GM19328 (cell line): ENCODE measurements at regions not wholly inside any gene's neighbourhood (a gene's known extent, or its start where the extent isn't known, plus 50 kb on each side); places are given as distances from the start of the nearest gene placed in this dataset.

Experiments used
- ATAC-seq: cut with Tn5 transposase; IDR thresholded peaks from one replicate; pipeline ENCODE4 v1.9.1; 2021; ENCODE audit warnings: mild to moderate bottlenecking, moderate library complexity; ENCODE audit not compliant: unreplicated experiment

DNA sequence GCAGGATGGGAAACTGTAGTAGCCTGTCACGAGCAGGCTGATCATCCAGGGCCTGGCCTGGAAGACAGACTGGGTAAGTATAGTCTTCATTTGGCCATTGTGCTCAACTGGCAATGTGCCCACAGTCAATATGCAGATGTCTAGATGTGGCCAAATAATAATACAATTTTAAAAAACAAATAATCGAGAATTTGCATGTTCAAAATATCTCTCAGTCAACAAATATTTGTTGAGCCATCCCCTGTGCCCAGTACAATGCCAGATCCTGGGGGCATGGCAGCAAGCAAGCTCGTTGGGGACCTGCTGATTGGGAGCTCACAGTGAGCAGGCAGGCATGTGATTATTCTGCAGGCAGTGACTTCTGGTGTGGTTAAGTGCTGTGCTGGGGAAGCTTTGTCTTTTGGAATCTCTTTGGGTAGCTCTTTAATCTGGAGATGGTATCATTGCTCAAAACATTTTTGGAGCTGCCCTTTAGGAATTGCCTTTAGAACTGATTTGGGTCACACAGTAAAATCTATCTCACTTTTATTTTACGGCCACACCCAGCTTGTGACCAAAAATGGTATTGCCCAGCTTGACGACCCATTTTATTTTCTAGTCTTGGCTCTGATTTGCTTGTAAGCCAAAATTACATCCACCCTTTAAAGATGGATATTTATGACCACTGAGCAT is 92.2 kb downstream of the PLCE1 start:
- no peak for ATAC-seq

DNA sequence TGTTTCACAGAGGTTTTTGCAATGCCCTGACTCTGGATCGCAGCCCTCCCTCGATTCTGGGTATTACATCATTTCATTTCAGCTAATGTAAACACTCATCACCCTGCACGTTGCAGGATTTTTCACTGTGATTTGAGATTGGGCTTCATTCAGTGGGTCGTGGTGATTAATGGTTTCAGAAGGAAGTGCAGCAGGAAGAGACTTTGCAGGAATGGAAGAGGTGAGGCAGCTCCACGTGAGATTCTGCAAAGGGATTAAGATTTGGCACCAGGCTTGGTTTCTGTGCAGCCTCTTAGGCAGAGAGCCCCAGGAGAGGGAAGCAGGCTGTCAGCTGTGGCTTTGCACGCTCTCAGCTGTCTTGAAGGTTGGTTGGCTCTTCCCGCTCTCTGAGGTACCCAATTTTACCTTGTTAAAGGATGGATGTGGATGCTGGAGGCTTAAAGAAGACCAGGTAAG is 95.2 kb downstream of the PLCE1 start:
- no peak for ATAC-seq

DNA sequence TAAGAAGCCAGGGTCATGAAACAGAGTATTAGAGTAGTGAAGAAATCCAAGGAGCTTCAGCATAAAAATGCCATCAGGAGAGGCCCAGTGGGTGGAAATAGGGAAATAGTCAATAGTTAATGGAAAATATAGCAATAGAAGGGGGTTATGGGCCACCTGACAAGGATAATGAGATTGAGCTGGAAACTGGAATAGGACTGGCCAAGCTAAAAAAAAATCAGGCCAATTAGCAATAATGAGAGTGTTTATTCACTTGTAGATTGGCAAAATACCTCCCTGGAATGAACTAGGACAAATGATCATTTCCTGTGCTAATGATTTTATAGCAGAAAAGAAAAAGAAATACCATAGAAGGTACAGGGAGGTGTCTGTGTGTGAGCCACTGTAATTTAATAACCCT is 97.9 kb downstream of the PLCE1 start:
- ATAC-seq, result no peak

DNA sequence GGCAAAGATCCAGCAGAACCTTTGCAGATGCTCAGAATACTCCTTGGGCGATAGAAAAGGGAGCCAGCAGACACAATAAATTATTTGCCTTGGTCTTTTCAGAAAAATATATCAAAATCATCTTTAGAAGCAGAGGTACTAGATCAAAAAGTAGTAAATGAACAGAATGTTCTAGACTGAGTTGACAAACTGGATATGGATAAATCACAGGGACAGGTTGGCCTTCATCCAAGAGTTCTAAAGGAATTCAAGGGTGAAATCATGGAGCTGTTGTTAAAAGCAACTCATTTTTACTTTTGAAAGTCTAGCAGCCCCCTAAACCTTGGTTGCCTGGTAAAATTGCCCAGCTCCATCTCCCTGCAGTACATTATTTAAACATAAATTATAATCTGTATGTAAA is 99.1 kb downstream of the PLCE1 start:
- no peak for ATAC-seq

DNA sequence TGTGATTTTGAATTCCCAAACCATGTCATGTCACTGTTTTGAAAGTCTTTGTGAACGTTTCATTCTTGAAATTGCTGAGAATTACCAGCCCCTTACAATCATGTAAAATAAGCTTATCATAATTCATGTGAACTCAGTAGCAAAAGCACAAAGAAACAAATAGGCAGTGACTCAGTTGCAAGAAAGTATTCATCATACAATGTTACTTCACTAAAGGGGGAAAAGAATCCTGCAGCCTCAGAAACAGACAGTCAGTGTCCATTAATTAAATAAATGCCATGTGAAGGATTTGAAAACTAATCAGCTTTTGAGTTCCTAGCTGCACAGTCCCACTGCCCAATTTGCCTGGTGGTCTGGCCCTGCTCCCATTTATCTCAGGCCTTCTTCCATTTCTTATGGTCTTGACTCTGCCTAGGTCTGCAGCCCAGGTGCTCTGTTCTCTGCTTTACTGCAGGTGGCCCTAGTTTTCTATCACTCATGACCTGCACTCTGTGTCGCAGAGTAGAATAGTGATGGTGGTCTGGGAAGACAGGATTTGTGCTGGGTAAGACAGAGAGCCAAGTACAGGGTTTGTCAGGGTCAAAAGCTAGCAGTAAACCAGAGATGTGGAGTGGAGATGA is 99.7 kb downstream of the PLCE1 start:
- no peak for ATAC-seq

DNA sequence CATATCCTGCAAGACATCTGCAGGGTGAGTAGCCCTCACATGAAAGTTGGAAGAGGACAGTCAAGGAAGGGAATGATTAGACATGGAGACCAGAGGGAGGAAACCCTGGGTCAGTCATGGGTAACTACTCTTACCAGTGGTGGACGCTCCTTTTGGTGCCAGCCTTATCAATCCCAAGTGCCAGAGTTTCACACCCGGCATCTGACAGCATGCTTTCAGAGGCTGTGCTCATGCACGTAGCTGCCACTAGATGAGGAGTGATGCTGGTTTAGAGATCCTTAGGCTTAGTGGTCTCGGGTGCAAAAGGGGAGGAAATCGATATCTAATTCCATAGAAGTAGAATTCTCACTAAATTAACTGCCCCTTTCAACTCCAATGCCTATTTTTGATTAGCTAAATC is 100.8 kb downstream of the PLCE1 start:
- ATAC-seq, result no peak

DNA sequence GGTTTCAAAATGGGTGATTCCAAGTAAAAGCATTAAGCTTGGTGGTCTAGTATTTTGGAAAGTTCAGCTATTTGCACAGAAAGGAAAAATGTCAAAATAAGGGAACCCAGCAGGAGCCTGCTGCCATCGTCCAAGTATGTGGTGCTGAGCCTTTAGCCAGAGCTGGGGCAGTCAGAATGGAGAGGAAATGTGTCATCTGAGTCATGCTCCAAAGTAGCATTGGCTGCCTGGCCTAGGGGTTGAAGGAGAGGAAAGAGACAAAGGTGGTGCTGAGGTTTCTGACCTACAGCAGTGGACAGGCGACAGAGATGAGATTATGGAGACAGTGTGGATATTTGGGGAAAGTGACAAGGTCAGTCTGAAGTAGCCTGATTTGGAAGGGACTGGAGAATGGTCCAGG is 103.9 kb downstream of the PLCE1 start:
- no peak for ATAC-seq

DNA sequence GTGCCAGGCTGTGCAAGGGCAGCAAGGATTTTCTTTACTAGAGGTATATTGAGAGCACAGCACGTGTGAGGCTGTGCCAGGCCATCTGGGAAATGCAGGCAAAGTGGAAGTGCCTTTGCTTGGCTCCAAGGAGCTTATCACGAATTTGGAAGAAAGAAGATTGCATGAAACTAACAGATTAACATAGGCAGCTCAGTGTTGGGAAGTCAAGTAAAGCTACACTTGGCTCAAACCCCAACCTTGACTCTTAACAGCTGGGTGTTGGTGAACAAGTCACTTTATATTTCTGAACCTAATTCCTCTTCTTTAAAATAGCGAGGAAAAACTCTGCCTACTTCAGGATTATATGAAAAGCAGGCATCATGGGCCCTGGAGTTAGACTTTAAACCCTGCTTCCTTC is 105.2 kb downstream of the PLCE1 start:
- ATAC-seq, result no peak

DNA sequence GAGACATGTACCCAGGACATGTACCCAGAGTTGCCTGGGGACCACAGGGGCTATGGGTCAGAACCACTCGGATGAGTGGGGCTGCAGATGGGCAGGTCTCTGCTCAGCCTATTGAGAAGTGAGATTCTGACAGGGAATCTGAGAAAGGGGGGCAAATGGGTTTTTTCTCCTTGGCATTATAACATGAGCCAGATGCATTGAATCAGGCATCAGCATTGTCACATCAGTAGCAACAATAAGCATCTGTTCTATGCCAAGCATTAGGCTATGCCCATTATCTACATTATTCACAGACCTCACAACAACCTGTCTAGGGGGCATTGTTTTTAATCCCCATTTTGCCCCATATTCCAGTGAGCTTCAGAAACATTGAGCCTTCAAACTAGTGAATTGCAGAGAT is 108.2 kb downstream of the PLCE1 start:
- ATAC-seq, result no peak

DNA sequence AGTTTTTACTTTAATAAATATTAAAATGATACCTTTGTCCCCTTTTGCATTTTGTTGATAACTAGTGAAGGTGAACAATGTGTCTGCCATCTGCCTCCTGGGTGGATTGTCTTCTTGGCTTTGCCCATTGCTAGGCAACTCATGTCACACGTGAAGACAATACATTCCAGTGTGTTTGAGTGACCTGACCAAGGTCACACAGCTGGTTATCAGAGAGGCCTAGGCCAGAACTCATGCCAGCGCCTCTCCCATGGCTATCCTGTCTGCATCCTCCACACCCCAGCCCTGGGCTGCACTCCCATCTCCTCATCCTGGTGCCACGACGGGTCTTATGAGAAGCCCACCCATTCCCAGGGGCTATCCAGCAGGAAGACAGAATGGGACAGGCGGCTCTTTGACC is 108.7 kb downstream of the PLCE1 start:
- ATAC-seq, result no peak

DNA sequence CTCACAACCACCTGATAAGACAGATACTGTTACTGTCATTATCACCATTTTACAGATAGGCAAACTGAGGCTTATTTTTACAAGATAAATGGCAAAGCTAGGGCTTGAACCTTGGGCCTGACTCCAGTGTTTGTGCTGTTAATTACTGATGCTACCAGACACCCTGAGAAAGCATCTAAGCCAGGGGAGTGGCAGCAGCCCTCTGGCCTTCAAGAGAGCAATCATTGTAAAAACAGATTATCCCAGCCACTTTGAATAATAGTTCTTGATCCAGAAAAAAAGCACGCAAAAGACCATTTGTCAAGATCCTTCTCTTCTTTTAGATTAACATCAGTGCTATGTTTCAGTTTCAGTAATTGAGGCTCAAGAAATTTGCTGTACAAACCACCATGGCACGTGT is 109.5 kb downstream of the PLCE1 start:
- no peak for ATAC-seq

DNA sequence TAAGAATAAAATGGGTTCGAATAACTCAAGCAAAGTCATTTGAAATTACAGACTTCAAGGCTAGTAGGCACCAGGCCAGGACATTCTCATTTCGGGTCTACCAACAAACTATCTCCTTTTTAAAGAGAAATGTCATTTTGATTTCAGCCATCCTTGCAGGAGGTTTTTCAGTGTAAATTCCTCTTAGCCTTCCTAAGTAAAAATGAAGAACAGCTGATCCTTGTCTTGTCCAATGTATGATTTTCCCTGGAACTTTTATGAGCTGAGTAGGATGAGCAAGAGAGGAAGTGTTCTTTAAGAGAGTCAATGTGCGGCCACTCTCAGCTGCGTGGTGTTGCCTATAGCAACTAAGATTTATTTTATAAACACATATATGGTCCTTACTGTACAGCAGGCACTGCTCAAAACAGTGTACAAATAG is 110.1 kb downstream of the PLCE1 start:
- no peak for ATAC-seq

DNA sequence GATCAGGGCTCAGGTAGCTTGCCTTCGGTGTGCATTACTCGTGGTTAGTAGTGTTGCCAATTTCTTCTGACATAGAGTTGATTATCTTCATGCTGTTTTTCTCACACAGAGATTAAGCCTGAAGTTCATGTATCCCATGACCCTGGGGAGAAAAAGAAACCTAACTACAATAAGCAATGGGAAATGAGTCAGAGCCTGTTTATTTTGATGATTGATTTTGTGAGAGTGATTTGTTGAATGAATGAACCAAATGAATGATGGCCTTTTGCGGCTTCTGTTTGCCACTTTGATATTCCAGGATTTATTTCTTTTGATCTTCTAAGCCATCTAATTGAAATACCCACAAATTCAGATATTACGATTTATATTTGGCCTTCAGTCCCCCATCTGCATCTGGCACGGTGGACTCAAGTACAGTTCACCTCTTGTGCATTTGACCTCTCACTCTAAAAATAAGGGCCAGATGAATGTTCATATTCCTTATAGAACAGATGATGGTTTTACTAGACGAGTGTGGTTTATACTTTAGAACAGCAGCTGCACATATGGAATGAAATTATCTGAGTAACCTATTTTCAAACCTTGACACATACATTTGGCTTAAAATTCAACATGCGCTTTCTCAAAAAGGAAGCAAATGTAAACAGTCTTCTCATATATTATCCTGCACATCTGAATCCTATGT is 110.7 kb downstream of the PLCE1 start:
- no peak for ATAC-seq

DNA sequence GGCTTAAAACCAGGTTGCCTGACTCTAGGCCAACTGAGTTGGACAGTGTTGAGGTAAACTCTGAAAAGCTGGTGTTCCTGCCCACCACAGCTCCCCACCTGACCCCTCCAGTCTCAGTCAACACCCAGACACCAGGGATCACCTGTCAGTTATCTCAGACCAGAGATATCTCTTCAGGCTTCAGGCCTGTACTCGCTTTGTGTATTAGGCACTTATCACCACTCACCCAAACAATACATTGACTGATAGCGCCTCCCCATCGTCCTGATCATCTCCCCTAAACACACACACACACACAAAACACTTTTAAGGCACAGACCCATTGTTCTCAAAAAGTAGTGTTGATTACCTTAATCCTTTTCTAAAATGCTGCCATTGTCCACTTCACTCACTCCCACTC is 111.5 kb downstream of the PLCE1 start:
- ATAC-seq, result no peak

DNA sequence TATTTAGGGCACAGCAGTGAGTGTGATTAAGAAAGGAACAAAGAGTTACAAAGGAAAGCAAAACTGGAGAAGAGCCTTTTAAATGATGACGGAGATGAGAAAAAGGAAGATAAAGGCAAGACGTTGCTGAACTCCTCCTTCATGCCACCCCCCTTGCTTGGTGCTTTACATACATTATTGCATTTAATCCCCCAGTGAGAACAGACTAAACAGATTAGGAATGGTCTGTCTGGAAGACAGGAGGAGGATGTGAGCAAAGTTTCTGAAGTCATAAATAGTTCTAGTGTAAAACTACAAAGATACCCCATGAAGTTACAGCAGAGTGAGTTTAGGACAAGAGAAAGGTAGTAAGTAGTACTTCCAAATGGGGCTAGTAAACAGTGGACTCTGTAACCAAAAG is 113.5 kb downstream of the PLCE1 start:
- no peak for ATAC-seq

DNA sequence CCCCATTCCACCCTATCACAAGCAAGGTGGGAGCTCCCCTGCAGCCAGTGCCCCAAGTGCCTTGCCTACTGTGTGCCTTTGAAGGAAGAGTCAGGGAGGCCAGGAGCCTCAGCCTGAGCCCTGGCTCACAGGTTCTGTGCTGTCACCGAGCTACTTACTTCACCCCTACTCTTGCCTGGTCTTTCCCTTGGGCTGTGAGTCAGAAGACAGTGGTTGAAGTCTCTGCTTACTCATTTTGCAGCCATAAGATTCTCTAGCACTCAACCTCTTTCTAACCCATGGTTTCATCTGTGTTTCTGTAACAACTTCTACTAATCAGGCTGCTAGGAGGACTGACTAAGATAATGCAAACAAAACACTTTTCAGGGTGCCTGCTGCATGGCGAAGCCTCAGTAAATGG is 114.5 kb downstream of the PLCE1 start:
- ATAC-seq, result no peak

DNA sequence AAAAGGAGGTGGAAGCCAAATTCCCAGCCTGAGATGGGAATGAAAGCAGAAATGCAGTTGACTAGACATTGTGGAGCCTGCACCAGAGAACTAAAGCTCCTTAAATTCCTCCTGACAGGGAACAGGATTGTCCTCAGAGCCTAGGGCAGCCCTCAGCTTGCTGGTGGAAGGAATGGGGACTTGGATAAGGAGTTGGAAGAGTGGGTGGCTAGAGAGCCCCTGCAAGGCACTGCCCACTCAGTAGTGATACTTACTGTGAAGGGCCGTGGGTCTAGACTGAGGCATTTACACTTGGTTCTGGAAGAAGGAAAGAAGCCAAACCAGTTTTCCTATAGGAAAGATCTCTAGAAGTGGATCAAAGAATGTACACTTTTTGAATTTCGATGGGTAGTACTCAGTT is 117.6 kb downstream of the PLCE1 start:
- no peak for ATAC-seq

DNA sequence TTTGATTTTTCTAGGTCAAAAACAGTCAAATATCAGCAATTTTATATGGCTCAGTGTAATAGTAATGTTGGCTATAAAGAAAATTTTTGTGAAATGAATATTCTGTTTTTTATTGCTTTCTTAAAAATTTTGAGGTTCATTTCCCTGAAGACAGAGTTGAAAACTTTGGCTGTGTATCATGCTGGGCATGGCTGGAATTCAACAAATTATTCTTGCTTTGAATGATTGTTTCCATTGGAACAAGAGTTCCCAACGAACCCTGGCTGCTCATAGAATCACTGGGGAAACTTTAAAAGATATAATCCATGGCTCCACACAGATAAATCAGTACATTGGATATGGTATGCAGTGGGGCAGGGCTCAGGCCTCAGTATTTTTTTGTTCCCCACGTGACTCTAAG is 118.6 kb downstream of the PLCE1 start:
- ATAC-seq, result no peak

DNA sequence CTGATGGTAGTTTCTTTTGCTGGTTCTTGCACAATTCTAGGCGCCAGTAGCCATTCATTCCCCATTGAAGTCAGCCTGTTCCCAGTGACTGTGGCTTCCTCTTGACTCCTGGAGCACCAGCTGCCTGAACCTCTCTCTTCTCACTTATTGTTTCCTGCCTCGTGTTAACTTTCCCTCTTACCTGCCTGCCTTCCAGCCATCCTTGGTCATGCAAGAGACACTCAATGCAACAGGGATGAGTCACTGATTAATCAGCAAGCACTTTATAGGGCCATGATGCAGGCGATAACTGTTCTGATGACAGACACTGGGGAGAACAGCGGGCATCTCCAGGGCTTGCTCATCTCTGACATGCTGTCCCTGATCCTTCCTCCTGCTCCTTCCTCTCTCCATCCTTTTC is 122.0 kb downstream of the PLCE1 start:
- no peak for ATAC-seq

DNA sequence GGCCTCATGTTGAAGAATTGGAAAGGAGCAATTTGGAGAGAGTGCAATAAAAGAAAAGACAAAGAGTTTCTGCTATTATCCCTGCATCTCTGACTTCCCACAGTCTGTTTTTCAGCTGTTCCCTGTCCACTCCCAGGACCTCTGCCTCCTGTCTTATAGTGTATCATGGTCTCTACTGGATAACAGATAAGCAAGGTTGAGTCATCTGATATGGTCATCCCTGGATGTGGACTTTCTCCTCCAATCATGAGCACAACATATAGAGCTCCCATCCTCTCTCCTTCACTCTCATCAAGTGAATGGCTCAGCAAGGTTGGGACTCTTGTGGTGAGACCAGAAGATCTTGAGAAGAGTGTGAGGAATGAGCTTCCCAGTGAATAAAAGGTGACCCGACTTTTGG is 123.1 kb downstream of the PLCE1 start:
- no peak for ATAC-seq

DNA sequence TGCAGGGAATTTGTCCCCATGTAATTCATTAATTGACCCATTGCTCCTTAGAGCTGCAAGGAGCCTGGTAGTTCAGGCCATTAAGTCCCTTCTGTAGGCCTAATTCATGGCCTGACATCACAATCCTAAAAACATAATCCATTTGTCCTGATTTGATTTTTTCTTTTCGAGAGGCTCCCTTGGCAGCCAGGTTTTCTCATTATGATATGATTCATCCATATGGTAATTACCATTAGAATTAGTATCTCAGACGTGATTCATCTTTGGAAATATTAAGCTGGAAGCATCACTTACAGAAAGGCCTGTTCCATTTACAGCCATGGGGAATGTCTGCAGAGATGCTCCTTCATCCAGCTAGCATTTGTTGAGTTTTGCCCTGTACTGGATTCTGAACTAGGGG is 128.5 kb downstream of the PLCE1 start:
- ATAC-seq, result no peak

DNA sequence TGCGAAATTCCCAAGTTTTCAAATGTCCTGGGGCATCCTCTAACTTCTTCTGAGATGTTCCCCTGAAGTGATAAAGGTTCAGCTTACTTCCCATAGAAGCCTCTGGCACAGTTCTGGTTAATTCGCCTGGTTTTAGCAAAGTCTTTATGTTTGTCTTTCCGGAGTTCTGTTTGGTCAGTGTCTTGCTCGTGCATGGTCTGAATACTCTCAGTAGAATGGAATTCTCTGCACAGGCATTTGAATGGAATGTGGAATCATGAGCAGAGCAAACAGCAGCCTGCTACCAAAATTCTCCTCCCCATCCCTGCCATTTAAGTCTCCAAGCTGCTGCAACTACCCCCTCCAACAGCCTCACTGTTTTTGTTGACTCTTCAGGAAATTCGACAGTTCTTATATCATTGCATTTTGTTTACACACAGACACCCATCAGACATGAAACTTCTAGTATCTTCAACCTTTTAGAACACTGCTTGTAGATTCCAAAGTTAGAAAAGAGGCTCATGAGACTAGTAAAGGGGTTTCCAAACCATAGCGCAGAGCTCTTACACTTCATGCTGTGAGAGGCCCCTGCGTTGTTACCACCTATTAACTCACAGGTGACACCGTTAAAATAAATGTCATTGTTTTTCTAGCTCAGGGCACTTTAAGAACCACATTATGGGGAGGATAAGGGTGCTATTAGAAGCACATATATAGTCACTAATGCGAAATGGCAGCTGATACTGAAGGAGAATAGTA is 129.7 kb downstream of the PLCE1 start:
- ATAC-seq, result no peak
